ENCODE measurements at regions not wholly inside any gene's neighbourhood (a gene's known extent, or its start where the extent isn't known, plus 50 kb on each side); places are given as distances from the start of the nearest gene placed in this dataset.

DNA sequence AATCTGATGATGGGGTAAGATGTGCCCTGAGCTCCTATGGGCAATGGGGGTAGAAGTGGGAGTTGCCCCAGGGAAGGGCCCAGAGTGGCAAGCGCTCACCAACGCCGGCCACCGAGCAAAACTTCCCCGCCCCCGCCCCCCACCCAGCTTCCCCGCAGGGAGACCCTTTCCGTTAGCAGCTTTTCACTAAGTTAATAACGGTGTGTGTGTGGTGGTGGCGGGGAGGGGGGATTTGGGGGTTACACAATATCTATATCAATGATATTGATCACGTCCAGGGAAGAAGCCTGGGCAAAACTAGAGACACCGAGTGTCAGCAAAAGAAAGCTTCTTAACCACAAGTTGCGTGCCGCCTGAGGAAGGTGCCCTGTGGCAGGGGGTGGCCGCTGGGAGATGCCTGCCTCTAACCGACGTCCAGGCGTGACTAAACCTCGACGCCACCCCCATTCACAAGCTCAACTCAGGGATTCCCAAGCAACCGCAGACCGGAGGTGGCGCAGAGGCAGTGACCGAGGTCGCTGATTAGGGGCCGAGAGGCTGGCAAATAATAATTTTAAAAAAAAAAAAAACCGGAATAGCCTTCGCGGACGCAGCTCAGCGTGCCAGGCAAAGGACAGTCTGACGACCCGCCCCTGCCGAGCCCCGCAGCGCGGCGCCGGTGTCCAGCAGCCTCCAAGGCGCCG is 222.6 kb downstream of the MEF2C start:
- DNase-seq (ENCODE audit: low read depth, low spot score) (no peak), ATAC-seq (peak; percentile 64), FAIRE-seq (no peak)
- RAD21 ChIA-PET (ENCODE audit: unreplicated experiment), result interaction anchor here (0.6 to 1.2 kb wide), 5 partner anchors 16 to 879 kb away, joined by 3 to 4 read pairs (median 3); no protein-coding TSS in a partner anchor
- POLR2A ChIA-PET, result interaction anchor here (0.7 kb wide), 1 partner anchor 47 kb away, joined by 3 read pairs; no protein-coding TSS in a partner anchor
- H3K27me3 ChIP-seq (replicated peaks in 1 of 2; ENCODE audit: control insufficient read depth in 2 of 2, insufficient read depth in 2 of 2, low read length in 1 of 2), result peaks cover 0 to 23% of the 10 kb centered on the region in 2 experiments; a peak in 2 of 4 replicates
- H2AFZ ChIP-seq (ENCODE audit: control insufficient read depth, low read depth, low read length), result peak overlapping the region; percentile 61
- SMC1A ChIA-PET (ENCODE audit: uncharacterized antibody, unreplicated experiment), result interaction anchor here (0.7 to 1.9 kb wide), 3 partner anchors 10 to 183 kb away, joined by 3 to 6 read pairs (median 4); no protein-coding TSS in a partner anchor
- no peaks in the 10 kb centered on the region for H3K79me2 ChIP-seq (ENCODE audit: control insufficient read depth, insufficient read depth, low read length)
- H4K20me1 ChIP-seq (ENCODE audit: control insufficient read depth, insufficient read depth), result no peaks in the 10 kb centered on the region
- H3K27ac ChIP-seq (ENCODE audit: control insufficient read depth, insufficient read depth), result no peak overlapping the region
- in situ Hi-C loops (cut with MboI), result no loop called here
- CTCF ChIA-PET, result interaction anchor here (0.6 to 3.1 kb wide), 6 partner anchors 15 to 149 kb away, joined by 3 to 11 read pairs (median 4); no protein-coding TSS in a partner anchor
- no TSS peak for BruUV-seq (replicated peaks)
- 6% methylated on average over 38 of the region's 41 CpGs for WGBS (ENCODE audit: insufficient coverage, insufficient replicate concordance, low lambda C conversion rate, missing lambda C conversion rate)
- H3K36me3 ChIP-seq (ENCODE audit: control insufficient read depth in 2 of 2, insufficient read depth in 2 of 2, low read length in 1 of 2), result no peaks in the 10 kb centered on the region
- H3K4me1 ChIP-seq (ENCODE audit: control insufficient read depth, insufficient read depth, low read length), result peaks cover 20% of the 10 kb centered on the region
- H3K9ac ChIP-seq (ENCODE audit: control insufficient read depth, insufficient read depth, low read length), result no peak overlapping the region
- peak overlapping the region; percentile 88 for H3K4me2 ChIP-seq (ENCODE audit: control insufficient read depth, insufficient read depth)
- peak overlapping the region; percentile 44; the same call in 1 of the 2 replicates for H3K4me3 ChIP-seq
- TF ChIP-seq SIN3A (IDR thresholded peaks at IDR 0.05; ENCODE audit: low read depth, low read length) (no peak), IKZF2 (IDR thresholded peaks at IDR 0.05) (no peak), BMI1 (IDR thresholded peaks at IDR 0.05; ENCODE audit: borderline replicate concordance) (no peak)
- TF ChIP-seq, protein P1, sequence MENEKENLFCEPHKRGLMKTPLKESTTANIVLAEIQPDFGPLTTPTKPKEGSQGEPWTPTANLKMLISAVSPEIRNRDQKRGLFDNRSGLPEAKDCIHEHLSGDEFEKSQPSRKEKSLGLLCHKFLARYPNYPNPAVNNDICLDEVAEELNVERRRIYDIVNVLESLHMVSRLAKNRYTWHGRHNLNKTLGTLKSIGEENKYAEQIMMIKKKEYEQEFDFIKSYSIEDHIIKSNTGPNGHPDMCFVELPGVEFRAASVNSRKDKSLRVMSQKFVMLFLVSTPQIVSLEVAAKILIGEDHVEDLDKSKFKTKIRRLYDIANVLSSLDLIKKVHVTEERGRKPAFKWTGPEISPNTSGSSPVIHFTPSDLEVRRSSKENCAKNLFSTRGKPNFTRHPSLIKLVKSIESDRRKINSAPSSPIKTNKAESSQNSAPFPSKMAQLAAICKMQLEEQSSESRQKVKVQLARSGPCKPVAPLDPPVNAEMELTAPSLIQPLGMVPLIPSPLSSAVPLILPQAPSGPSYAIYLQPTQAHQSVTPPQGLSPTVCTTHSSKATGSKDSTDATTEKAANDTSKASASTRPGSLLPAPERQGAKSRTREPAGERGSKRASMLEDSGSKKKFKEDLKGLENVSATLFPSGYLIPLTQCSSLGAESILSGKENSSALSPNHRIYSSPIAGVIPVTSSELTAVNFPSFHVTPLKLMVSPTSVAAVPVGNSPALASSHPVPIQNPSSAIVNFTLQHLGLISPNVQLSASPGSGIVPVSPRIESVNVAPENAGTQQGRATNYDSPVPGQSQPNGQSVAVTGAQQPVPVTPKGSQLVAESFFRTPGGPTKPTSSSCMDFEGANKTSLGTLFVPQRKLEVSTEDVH (IDR thresholded peaks at IDR 0.05; ENCODE audit: low read depth, partially characterized antibody), result no peak
- peaks cover 2% of the 10 kb centered on the region; the same call in 2 of the 3 replicates for H3K9me3 ChIP-seq (replicated peaks; ENCODE audit: control insufficient read depth, insufficient read depth, low read length)
- intact Hi-C loops (cut with micrococcal nuclease; ENCODE audit: unreplicated experiment), result no loop called here

Measured in GM12878 (cell line).